GM12892 (cell line): ENCODE measurements at regions not wholly inside any gene's neighbourhood (a gene's known extent, or its start where the extent isn't known, plus 50 kb on each side); places are given as distances from the start of the nearest gene placed in this dataset.

Source experiments
- POLR2A ChIP-seq: IDR thresholded peaks from 2 replicates; pipeline ENCODE4 v1.6.1; 2011; ENCODE audit warnings: low read depth, low read length, control low read depth
- POLR2AphosphoS5 ChIP-seq: IDR thresholded peaks from 2 replicates; pipeline ENCODE4 v1.6.1; 2011; ENCODE audit warnings: low read depth, low read length, control low read depth
- TAF1 ChIP-seq: IDR thresholded peaks from 2 replicates; pipeline ENCODE4 v1.6.1; 2011; ENCODE audit warnings: low read depth, mild to moderate bottlenecking, control low read depth, low read length, borderline replicate concordance

- TF ChIP-seq POLR2A (no peak), TAF1 (no peak), POLR2AphosphoS5 (no peak)
These were observed 784.7 kb upstream of the FBXO33 start for GRCh38 chr14:40216976-40217375.
